GM23338 (cell line): ENCODE measurements at regions not wholly inside any gene's neighbourhood (a gene's known extent, or its start where the extent isn't known, plus 50 kb on each side); places are given as distances from the start of the nearest gene placed in this dataset.

Source experiments
- CTCF ChIP-seq, 2 experiments: fragments of 200-600 bp in 1 of 2; sonication (generic) in 1 of 2; conservative IDR thresholded peaks; 2 replicates each; pipeline versions ENCODE4 v1.5.1 to v1.6.1; 2016 to 2017; ENCODE audit warnings: antibody characterized with exemption in 2 of 2, low read depth in 2 of 2, mild to moderate bottlenecking in 2 of 2, moderate library complexity in 1 of 2
- STAT1 ChIP-seq: IDR thresholded peaks from one replicate; pipeline ENCODE4 v1.6.1; 2016; ENCODE audit warnings: antibody characterized with exemption; ENCODE audit not compliant: unreplicated experiment

GRCh38 chr3:64393193-64393592 lies 167.9 kb upstream of the PRICKLE2 start:
- no peak for TF ChIP-seq CTCF (conservative IDR thresholded peaks at IDR 0.05; ENCODE audit: low read depth in 2 of 2)
- no peak for TF ChIP-seq STAT1
